DOHH2 (cell line): ENCODE measurements at regions not wholly inside any gene's neighbourhood (a gene's known extent, or its start where the extent isn't known, plus 50 kb on each side); places are given as distances from the start of the nearest gene placed in this dataset.

ENCODE experiments used
- H3F3A ChIP-seq: fragments of 200-600 bp; sonication (generic), shearing (Covaris generic); 2 replicates; pipeline ENCODE4 v1.6.0; 2016; ENCODE audit warnings: antibody characterized with exemption, mild to moderate bottlenecking; ENCODE audit not compliant: control insufficient read depth, insufficient read depth
- H3K27ac ChIP-seq: fragments of 200-600 bp; sonication (generic); 2 replicates; pipeline ENCODE4 v1.5.1; 2014; ENCODE audit warnings: low read depth, mild to moderate bottlenecking, low read length, moderate library complexity
- H3K27me3 ChIP-seq: fragments of 200-600 bp; sonication (generic); 2 replicates; pipeline ENCODE4 v1.6.1; 2014; ENCODE audit warnings: mild to moderate bottlenecking, low read length, mixed read lengths; ENCODE audit not compliant: control insufficient read depth
- H3K36me3 ChIP-seq: fragments of 200-600 bp; sonication (generic); 2 replicates; pipeline ENCODE4 v1.6.1; 2014; ENCODE audit warnings: mild to moderate bottlenecking, low read length, moderate library complexity, mixed read lengths; ENCODE audit not compliant: control insufficient read depth
- H3K4me1 ChIP-seq: fragments of 200-600 bp; sonication (generic); 2 replicates; pipeline ENCODE4 v1.6.1; 2014; ENCODE audit warnings: mild to moderate bottlenecking, low read length, mixed read lengths; ENCODE audit not compliant: control insufficient read depth
- H3K4me2 ChIP-seq: fragments of 200-600 bp; sonication (generic); 2 replicates; pipeline ENCODE4 v1.6.0; 2014; ENCODE audit warnings: mild to moderate bottlenecking, low read length, moderate library complexity
- H3K4me3 ChIP-seq: fragments of 200-600 bp; sonication (generic); 2 replicates; pipeline ENCODE4 v1.5.1; 2014; ENCODE audit warnings: mild to moderate bottlenecking, low read length, mixed read lengths
- H3K79me2 ChIP-seq: fragments of 200-600 bp; sonication (generic); 2 replicates; pipeline ENCODE4 v1.6.1; 2014; ENCODE audit warnings: mild to moderate bottlenecking, low read length, mixed read lengths; ENCODE audit not compliant: control insufficient read depth
- H3K9me2 ChIP-seq: fragments of 200-600 bp; sonication (generic); replicated peaks from 2 replicates; pipeline ENCODE4 v1.6.1; 2014; ENCODE audit warnings: mild to moderate bottlenecking, low read length, mixed read lengths; ENCODE audit not compliant: control insufficient read depth
- H3K9me3 ChIP-seq: fragments of 200-600 bp; sonication (generic); 2 replicates; pipeline ENCODE4 v1.6.1; 2014; ENCODE audit warnings: antibody characterized with exemption, low read length, mixed read lengths; ENCODE audit not compliant: control insufficient read depth, insufficient read depth
- H4K20me1 ChIP-seq: fragments of 200-600 bp; sonication (generic); 2 replicates; pipeline ENCODE4 v1.6.0; 2014; ENCODE audit warnings: low read depth, mild to moderate bottlenecking, antibody characterized with exemption, low read length, moderate library complexity; ENCODE audit not compliant: control insufficient read depth, insufficient read depth
- EZH2phosphoT487 ChIP-seq: fragments of 200-600 bp; sonication (generic); IDR thresholded peaks from 2 replicates; pipeline ENCODE4 v1.6.1; 2017; ENCODE audit warnings: borderline replicate concordance, mild to moderate bottlenecking, antibody characterized with exemption, low read length, moderate library complexity, mixed read lengths
- TF ChIP-seq, protein P1 (sequence below): fragments of 200-600 bp; sonication (generic); IDR thresholded peaks from one replicate; pipeline ENCODE4 v1.5.1; 2014; ENCODE audit warnings: antibody characterized with exemption, mild to moderate bottlenecking, low read depth, low read length; ENCODE audit not compliant: poor library complexity, severe bottlenecking

DNA sequence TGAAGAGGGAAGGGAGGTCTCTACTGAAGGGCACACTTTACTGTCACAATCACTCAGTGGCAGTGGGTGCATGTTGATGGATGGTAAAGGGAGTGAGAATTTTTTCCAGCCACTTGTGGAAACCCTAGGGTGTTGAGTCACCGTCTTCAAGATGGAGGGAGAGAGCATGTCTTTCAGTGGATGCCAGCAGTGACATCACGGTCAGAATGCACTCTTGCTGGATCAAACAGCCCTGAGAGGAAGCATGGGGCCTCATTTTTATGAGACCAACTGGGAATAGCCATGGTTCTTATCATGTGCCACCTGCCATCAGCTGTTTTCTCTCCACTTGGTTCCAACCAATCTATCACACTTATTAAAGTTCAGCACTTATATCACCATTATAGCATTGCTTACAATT is 182.5 kb downstream of the KCNRG start:
- Histone ChIP-seq H3K4me2 (no peak overlapping the region), H3K9me2 (no peaks in the 10 kb centered on the region), H3K27ac (no peak overlapping the region), H3K4me1 (no peaks in the 10 kb centered on the region), H3K27me3 (no peaks in the 10 kb centered on the region), H3K79me2 (no peaks in the 10 kb centered on the region), H3K9me3 (no peaks in the 10 kb centered on the region), H3K4me3 (no peak overlapping the region), H3F3A (no peaks in the 10 kb centered on the region), H3K36me3 (no peaks in the 10 kb centered on the region), H4K20me1 (no peaks in the 10 kb centered on the region)
- TF ChIP-seq, protein P1, sequence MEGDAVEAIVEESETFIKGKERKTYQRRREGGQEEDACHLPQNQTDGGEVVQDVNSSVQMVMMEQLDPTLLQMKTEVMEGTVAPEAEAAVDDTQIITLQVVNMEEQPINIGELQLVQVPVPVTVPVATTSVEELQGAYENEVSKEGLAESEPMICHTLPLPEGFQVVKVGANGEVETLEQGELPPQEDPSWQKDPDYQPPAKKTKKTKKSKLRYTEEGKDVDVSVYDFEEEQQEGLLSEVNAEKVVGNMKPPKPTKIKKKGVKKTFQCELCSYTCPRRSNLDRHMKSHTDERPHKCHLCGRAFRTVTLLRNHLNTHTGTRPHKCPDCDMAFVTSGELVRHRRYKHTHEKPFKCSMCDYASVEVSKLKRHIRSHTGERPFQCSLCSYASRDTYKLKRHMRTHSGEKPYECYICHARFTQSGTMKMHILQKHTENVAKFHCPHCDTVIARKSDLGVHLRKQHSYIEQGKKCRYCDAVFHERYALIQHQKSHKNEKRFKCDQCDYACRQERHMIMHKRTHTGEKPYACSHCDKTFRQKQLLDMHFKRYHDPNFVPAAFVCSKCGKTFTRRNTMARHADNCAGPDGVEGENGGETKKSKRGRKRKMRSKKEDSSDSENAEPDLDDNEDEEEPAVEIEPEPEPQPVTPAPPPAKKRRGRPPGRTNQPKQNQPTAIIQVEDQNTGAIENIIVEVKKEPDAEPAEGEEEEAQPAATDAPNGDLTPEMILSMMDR, result no peak
- no peak for TF ChIP-seq EZH2phosphoT487

DNA sequence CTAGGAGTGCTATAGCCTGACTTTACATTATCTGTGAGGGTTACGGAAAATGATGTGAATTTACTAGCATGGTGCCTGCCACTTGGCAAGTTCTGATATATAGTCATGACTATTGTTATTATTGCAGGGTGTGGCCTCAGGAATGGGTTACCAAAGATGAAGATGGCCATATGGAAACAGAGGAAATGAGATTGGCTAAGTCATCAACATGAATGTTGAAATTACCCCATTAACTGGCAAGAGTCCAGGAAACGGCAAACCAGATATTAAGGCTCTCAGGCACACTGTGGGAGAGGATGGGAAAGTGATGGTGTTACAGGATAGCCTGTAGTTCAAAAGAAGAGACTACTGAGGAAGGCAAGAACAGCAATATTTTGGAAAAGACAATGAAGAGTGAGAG is 183.3 kb downstream of the KCNRG start:
- Histone ChIP-seq H3K79me2 (no peaks in the 10 kb centered on the region), H3K27ac (no peak overlapping the region)

DNA sequence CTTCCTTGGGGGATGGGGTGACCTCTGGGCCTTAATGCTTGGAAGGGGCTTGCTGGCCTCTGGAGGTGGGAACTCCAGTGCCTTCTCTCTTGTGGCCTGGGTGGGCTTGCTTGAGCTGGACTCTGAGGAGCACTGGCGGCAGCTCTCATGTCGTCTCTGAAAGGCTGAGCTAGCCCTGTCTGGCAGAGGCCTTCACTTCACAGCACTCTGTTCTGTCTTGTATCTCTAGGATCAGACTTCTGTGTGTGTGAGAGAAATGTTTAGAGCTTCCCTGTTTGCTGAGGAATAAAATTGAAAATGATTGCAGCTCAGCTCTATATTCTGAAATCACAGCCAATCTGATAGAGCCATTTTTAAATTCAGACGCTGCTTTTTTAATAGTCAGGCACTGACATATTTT is 185.3 kb downstream of the KCNRG start:
- no peaks in the 10 kb centered on the region for H3K79me2 ChIP-seq
- no peaks in the 10 kb centered on the region for H4K20me1 ChIP-seq
- H3K4me3 ChIP-seq, result no peak overlapping the region
- no peaks in the 10 kb centered on the region for H3K36me3 ChIP-seq
- no peaks in the 10 kb centered on the region for H3K9me2 ChIP-seq
- H3K9me3 ChIP-seq, result no peaks in the 10 kb centered on the region
- no peak overlapping the region for H3K4me2 ChIP-seq
- no peak for TF ChIP-seq EZH2phosphoT487
- TF ChIP-seq, protein P1, result no peak
- no peaks in the 10 kb centered on the region for H3K27me3 ChIP-seq
- H3F3A ChIP-seq, result no peaks in the 10 kb centered on the region
- no peak overlapping the region for H3K27ac ChIP-seq
- H3K4me1 ChIP-seq, result no peaks in the 10 kb centered on the region

More for the DNA sequence above, 183.3 kb downstream of the KCNRG start:
- H3K27me3 ChIP-seq, result no peaks in the 10 kb centered on the region
- H3K9me3 ChIP-seq, result no peaks in the 10 kb centered on the region
- no peaks in the 10 kb centered on the region for H3K9me2 ChIP-seq
- H3F3A ChIP-seq, result no peaks in the 10 kb centered on the region
- H4K20me1 ChIP-seq, result no peaks in the 10 kb centered on the region
- H3K4me2 ChIP-seq, result no peak overlapping the region
- no peaks in the 10 kb centered on the region for H3K36me3 ChIP-seq
- no peak overlapping the region for H3K4me3 ChIP-seq
- no peak for TF ChIP-seq EZH2phosphoT487
- TF ChIP-seq, protein P1, result no peak
- no peaks in the 10 kb centered on the region for H3K4me1 ChIP-seq

DNA sequence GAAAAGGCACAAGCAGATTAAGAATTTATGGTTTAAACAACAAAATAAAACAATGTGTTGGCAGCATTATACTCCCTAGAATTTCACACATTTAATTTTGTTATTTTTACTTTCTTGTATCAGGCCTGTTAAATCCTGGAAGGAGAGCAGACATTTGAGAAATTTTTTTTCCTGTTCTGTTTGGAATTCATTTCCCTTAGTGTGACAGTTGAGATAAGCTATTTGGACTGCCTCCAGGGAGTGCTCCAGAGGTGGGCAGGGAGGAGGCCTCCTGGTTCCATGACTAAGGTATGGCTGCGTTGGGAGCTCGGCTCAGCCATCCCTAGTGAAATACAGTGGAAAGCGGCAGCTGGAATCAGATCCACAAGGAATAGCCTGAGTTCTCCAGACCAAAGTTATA is 185.7 kb downstream of the KCNRG start:
- Histone ChIP-seq H3K79me2 (no peaks in the 10 kb centered on the region), H3F3A (no peaks in the 10 kb centered on the region), H3K9me2 (no peaks in the 10 kb centered on the region), H3K27me3 (no peaks in the 10 kb centered on the region), H3K4me3 (no peak overlapping the region), H3K27ac (no peak overlapping the region), H3K4me1 (no peaks in the 10 kb centered on the region), H3K36me3 (no peaks in the 10 kb centered on the region), H3K4me2 (no peak overlapping the region), H4K20me1 (no peaks in the 10 kb centered on the region), H3K9me3 (no peaks in the 10 kb centered on the region)
- TF ChIP-seq, protein P1, result no peak
- no peak for TF ChIP-seq EZH2phosphoT487
